ENCODE measurements at regions not wholly inside any gene's neighbourhood (a gene's known extent, or its start where the extent isn't known, plus 50 kb on each side); places are given as distances from the start of the nearest gene placed in this dataset.

DNA sequence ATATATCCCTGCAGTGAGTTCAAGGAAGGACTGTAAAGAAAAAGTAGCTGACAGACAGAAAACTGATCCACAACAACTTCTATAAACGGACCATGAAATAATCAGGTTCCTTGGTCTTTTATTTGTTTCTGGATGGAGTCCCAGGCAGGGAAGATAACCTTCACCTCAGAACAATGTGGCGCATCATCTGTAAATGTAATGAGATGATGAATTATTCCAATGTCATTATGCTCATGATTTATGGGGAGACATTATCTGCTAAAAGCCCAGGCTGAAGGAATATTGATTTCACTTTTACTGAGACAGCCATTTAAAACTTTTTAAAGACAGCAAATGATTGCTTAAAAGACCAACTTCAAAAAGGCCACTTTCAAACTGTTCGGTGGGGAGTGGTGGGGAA, 354.9 kb upstream of the ADAMTS9 start:
- TF ChIP-seq, protein P1, sequence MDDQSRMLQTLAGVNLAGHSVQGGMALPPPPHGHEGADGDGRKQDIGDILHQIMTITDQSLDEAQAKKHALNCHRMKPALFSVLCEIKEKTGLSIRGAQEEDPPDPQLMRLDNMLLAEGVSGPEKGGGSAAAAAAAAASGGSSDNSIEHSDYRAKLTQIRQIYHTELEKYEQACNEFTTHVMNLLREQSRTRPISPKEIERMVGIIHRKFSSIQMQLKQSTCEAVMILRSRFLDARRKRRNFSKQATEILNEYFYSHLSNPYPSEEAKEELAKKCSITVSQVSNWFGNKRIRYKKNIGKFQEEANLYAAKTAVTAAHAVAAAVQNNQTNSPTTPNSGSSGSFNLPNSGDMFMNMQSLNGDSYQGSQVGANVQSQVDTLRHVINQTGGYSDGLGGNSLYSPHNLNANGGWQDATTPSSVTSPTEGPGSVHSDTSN (IDR thresholded peaks at IDR 0.05), result peak; percentile 54; the same call in 1 of the 2 replicates
- no peak for TF ChIP-seq EP300 (IDR thresholded peaks at IDR 0.05; ENCODE audit: borderline replicate concordance in 1 of 2, low read depth in 1 of 2, low read length in 1 of 2)
- H3K4me2 ChIP-seq, result no peak overlapping the region
- WGBS (ENCODE audit: low lambda C conversion rate), result 67% methylated on average over 3 of the region's 3 CpGs
- H3K27me3 ChIP-seq (ENCODE audit: insufficient read depth), result no peaks in the 10 kb centered on the region
- ChIA-PET CTCF (interaction anchor here (1.0 to 1.3 kb wide), 2 partner anchors 32 to 509 kb away, joined by 3 to 4 read pairs; no protein-coding TSS in a partner anchor), POLR2A (no interaction called here)
- H2AFZ ChIP-seq (ENCODE audit: low read depth), result 0 out of 2 replicates have a peak overlapping the region, but pooled peaks have one; percentile 5
- no peaks in the 10 kb centered on the region for H3K79me2 ChIP-seq (ENCODE audit: insufficient read depth)
- H3F3A ChIP-seq (replicated peaks; ENCODE audit: insufficient read depth), result peaks cover 3% of the 10 kb centered on the region
- H3K4me3 ChIP-seq (ENCODE audit: low read depth in 2 of 2, low read length in 1 of 2), result no peak overlapping the region
- H3K9me2 ChIP-seq, result no peaks in the 10 kb centered on the region
- H3K4me1 ChIP-seq (ENCODE audit: control insufficient read depth in 1 of 2, insufficient read depth in 2 of 2, low read depth in 1 of 2, low read length in 1 of 2), result peaks cover 5% of the 10 kb centered on the region in 2 experiments; a peak in 2 of 4 replicates
- no peaks in the 10 kb centered on the region for H3K36me3 ChIP-seq (replicated peaks in 1 of 2; ENCODE audit: control insufficient read depth in 1 of 2, insufficient read depth in 2 of 2, low read length in 1 of 2)
- H3K9me3 ChIP-seq, result no peaks in the 10 kb centered on the region
- no peak overlapping the region for H3K27ac ChIP-seq (ENCODE audit: low read depth in 2 of 2, low read length in 1 of 2)
- no peaks in the 10 kb centered on the region for H4K20me1 ChIP-seq (ENCODE audit: insufficient read depth)
- no peak overlapping the region for H3K9ac ChIP-seq
- DNase-seq, result no peak

- peaks cover 3% of the 10 kb centered on the region for H3F3A ChIP-seq (replicated peaks; ENCODE audit: insufficient read depth)
- H2AFZ ChIP-seq (ENCODE audit: low read depth), result no peak overlapping the region
- H3K4me1 ChIP-seq (ENCODE audit: control insufficient read depth in 1 of 2, insufficient read depth in 2 of 2, low read depth in 1 of 2, low read length in 1 of 2), result peaks cover 5% of the 10 kb centered on the region in 2 experiments; a peak in 2 of 4 replicates
- POLR2A ChIA-PET, result no interaction called here
- H3K27me3 ChIP-seq (ENCODE audit: insufficient read depth), result no peaks in the 10 kb centered on the region
- no peaks in the 10 kb centered on the region for H4K20me1 ChIP-seq (ENCODE audit: insufficient read depth)
- H3K27ac ChIP-seq (ENCODE audit: low read depth in 2 of 2, low read length in 1 of 2), result no peak overlapping the region
- no peaks in the 10 kb centered on the region for H3K79me2 ChIP-seq (ENCODE audit: insufficient read depth)
- no peak overlapping the region for H3K4me3 ChIP-seq (ENCODE audit: low read depth in 2 of 2, low read length in 1 of 2)
- DNase-seq, result no peak
- H3K9ac ChIP-seq, result no peak overlapping the region
- 17% methylated on average over 2 of the region's 6 CpGs for WGBS (ENCODE audit: low lambda C conversion rate)
- H3K9me2 ChIP-seq, result no peaks in the 10 kb centered on the region
- H3K4me2 ChIP-seq, result peak overlapping the region; percentile 38; the same call in 1 of the 2 replicates
- no peaks in the 10 kb centered on the region for H3K9me3 ChIP-seq
- CTCF ChIA-PET, result interaction anchor here (1.1 kb wide), 1 partner anchor 13 kb away, joined by 3 read pairs; no protein-coding TSS in a partner anchor
- no peaks in the 10 kb centered on the region for H3K36me3 ChIP-seq (replicated peaks in 1 of 2; ENCODE audit: control insufficient read depth in 1 of 2, insufficient read depth in 2 of 2, low read length in 1 of 2)
- TF ChIP-seq REST (IDR thresholded peaks at IDR 0.05; ENCODE audit: low read depth, low read length) (no peak), EZH2phosphoT487 (IDR thresholded peaks at IDR 0.05; ENCODE audit: borderline replicate concordance, low read depth) (no peak), CHD2 (IDR thresholded peaks at IDR 0.05; ENCODE audit: low read length, partially characterized antibody) (no peak), MXI1 (IDR thresholded peaks at IDR 0.05; ENCODE audit: low read depth, low read length) (no peak), RCOR1 (IDR thresholded peaks at IDR 0.05; ENCODE audit: low read length) (no peak), GATA2 (CRISPR knock-in tag; IDR thresholded peaks at IDR 0.05) (no peak), EP300 (IDR thresholded peaks at IDR 0.05; ENCODE audit: borderline replicate concordance in 1 of 2, low read depth in 1 of 2, low read length in 1 of 2) (peak in 1 of 2 experiments; percentile 86; a peak in 2 of 4 replicates), JUND (IDR thresholded peaks at IDR 0.05) (peak; percentile 85), SMC3 (IDR thresholded peaks at IDR 0.05; ENCODE audit: low read depth, low read length) (no peak), TCF12 (IDR thresholded peaks at IDR 0.05) (peak; percentile 91), NRF1 (IDR thresholded peaks at IDR 0.05; ENCODE audit: low read depth, low read length) (no peak), FOSL2 (IDR thresholded peaks at IDR 0.05; ENCODE audit: borderline replicate concordance, low read depth) (peak; percentile 81), USF1 (IDR thresholded peaks at IDR 0.05; ENCODE audit: borderline replicate concordance, low read depth) (no peak), GABPA (IDR thresholded peaks at IDR 0.05; ENCODE audit: low read depth) (no peak), FOXM1 (IDR thresholded peaks at IDR 0.05; ENCODE audit: low read depth) (peak; percentile 38; the same call in 1 of the 2 replicates), YY1 (IDR thresholded peaks at IDR 0.05; ENCODE audit: low read depth) (no peak), RFX5 (IDR thresholded peaks at IDR 0.05; ENCODE audit: low read length) (no peak), ELF1 (IDR thresholded peaks at IDR 0.05) (peak; percentile 58)
- TF ChIP-seq, protein P2, sequence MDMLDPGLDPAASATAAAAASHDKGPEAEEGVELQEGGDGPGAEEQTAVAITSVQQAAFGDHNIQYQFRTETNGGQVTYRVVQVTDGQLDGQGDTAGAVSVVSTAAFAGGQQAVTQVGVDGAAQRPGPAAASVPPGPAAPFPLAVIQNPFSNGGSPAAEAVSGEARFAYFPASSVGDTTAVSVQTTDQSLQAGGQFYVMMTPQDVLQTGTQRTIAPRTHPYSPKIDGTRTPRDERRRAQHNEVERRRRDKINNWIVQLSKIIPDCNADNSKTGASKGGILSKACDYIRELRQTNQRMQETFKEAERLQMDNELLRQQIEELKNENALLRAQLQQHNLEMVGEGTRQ (IDR thresholded peaks at IDR 0.05; ENCODE audit: borderline replicate concordance, low read depth, low read length), result no peak
These were observed 352.0 kb upstream of the ADAMTS9 start for GRCh38 chr3:65039754-65040210.
